Peyer's patch (tissue), 4 donors: ENCODE measurements at regions not wholly inside any gene's neighbourhood (a gene's known extent, or its start where the extent isn't known, plus 50 kb on each side); places are given as distances from the start of the nearest gene placed in this dataset.

Source experiments
- POLR2A ChIP-seq, 2 donors: fragments of 450-650 bp; IDR thresholded peaks; one replicate each; pipeline ENCODE4 v1.5.1; 2017; ENCODE audit warnings: antibody characterized with exemption in 2 of 2, mild to moderate bottlenecking in 2 of 2, moderate library complexity in 2 of 2
- TF ChIP-seq, protein P1 (sequence below), 6 experiments: fragments of 450-650 bp in 4 of 6; fragments of 200-600 bp in 2 of 6; sonication (generic) in 1 of 6; IDR thresholded peaks; one replicate each; pipeline ENCODE4 v1.5.1; 2017 to 2019; ENCODE audit warnings: antibody characterized with exemption in 6 of 6, mild to moderate bottlenecking in 3 of 6, moderate library complexity in 1 of 6

DNA sequence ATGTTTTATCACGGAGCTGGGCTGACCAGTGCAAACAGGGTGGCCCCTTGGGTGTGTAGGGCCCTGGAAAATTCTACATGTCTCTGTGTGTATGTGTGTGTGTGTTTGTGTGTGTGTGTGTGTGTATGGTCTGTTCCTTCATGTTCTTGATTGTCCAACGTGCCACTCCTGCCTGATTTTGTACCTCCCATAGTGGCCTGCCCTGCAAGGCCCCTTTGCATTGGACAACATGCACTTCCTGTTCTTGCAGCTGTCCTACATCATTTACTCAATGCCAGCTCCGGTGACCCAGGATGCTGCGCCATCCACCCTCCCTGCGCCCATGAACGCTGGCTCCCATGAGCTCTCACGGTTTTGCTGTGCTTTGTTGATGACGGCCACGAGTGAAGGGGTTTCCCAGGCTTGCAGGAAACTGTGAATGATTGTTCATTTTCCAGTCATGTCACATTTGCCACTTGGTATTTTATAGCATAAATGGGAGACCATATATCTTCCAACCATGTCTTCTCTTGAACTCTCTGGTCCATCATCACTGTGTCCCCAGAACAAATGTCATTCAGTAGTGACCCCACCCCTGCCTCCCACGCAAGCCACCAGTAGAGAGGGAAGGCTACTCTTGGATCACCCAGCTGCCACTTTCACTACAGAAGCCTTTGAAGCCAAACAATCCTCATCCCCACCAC is 69.7 kb upstream of the NCK2 start:
- TF ChIP-seq, protein P1, sequence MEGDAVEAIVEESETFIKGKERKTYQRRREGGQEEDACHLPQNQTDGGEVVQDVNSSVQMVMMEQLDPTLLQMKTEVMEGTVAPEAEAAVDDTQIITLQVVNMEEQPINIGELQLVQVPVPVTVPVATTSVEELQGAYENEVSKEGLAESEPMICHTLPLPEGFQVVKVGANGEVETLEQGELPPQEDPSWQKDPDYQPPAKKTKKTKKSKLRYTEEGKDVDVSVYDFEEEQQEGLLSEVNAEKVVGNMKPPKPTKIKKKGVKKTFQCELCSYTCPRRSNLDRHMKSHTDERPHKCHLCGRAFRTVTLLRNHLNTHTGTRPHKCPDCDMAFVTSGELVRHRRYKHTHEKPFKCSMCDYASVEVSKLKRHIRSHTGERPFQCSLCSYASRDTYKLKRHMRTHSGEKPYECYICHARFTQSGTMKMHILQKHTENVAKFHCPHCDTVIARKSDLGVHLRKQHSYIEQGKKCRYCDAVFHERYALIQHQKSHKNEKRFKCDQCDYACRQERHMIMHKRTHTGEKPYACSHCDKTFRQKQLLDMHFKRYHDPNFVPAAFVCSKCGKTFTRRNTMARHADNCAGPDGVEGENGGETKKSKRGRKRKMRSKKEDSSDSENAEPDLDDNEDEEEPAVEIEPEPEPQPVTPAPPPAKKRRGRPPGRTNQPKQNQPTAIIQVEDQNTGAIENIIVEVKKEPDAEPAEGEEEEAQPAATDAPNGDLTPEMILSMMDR (IDR thresholded peaks at IDR 0.05): no peak
- TF ChIP-seq POLR2A (IDR thresholded peaks at IDR 0.05): no peak
